Fibroblast of lung (primary cell): ENCODE measurements at regions not wholly inside any gene's neighbourhood (a gene's known extent, or its start where the extent isn't known, plus 50 kb on each side); places are given as distances from the start of the nearest gene placed in this dataset.

Experiments
- DNase-seq, 2 donors: peaks; one replicate each; pipeline versions ENCODE4 v3.0.0 to v3.0.0-alpha.2; 2010; ENCODE audit warnings: low read depth in 2 of 2
- H2AFZ ChIP-seq: 2 replicates; pipeline ENCODE4 v1.5.1; 2012; ENCODE audit warnings: low read length, control low read depth, inconsistent platforms
- H3K27ac ChIP-seq: 2 replicates; pipeline ENCODE4 v1.5.1; 2011; ENCODE audit warnings: low read length, control low read depth; ENCODE audit not compliant: insufficient read depth
- H3K27me3 ChIP-seq: 2 replicates; pipeline ENCODE4 v1.5.1; 2011; ENCODE audit warnings: mild to moderate bottlenecking, low read length; ENCODE audit not compliant: control insufficient read depth, insufficient read depth
- H3K36me3 ChIP-seq: 2 replicates; pipeline ENCODE4 v1.5.1; 2011; ENCODE audit warnings: low read length; ENCODE audit not compliant: control insufficient read depth, insufficient read depth
- H3K4me1 ChIP-seq: 2 replicates; pipeline ENCODE4 v1.5.1; 2011; ENCODE audit warnings: low read length; ENCODE audit not compliant: control insufficient read depth, insufficient read depth; ENCODE audit errors: extremely low read depth
- H3K4me2 ChIP-seq: 2 replicates; pipeline ENCODE4 v1.5.1; 2011; ENCODE audit warnings: low read length, control low read depth; ENCODE audit not compliant: insufficient read depth; ENCODE audit errors: extremely low read depth
- H3K4me3 ChIP-seq, 4 experiments: fragments of 200-600 bp in 1 of 4; sonication (generic) in 1 of 4; replicated peaks in 1 of 4; 2 replicates each; pipeline ENCODE4 v1.5.1; 2011 to 2016; ENCODE audit warnings: low read length in 4 of 4, low read depth in 3 of 4, mild to moderate bottlenecking in 3 of 4, control low read depth in 2 of 4, inconsistent platforms in 1 of 4, mixed read lengths in 1 of 4; ENCODE audit not compliant: insufficient read depth in 1 of 4; ENCODE audit errors: control extremely low read depth in 1 of 4
- H3K79me2 ChIP-seq: 2 replicates; pipeline ENCODE4 v1.5.1; 2012; ENCODE audit warnings: mild to moderate bottlenecking, low read length, inconsistent platforms; ENCODE audit not compliant: control insufficient read depth, insufficient read depth
- H3K9ac ChIP-seq: 2 replicates; pipeline ENCODE4 v1.5.1; 2011; ENCODE audit warnings: mild to moderate bottlenecking, low read length, control low read depth; ENCODE audit not compliant: insufficient read depth
- H3K9me3 ChIP-seq: 2 replicates; pipeline ENCODE4 v1.5.1; 2012; ENCODE audit warnings: low read depth, low read length; ENCODE audit not compliant: control insufficient read depth, insufficient read depth
- H4K20me1 ChIP-seq: 2 replicates; pipeline ENCODE4 v1.5.1; 2011; ENCODE audit warnings: low read length; ENCODE audit not compliant: control insufficient read depth, insufficient read depth; ENCODE audit errors: extremely low read depth
- CTCF ChIP-seq, 2 donors: IDR thresholded peaks in 1 of 2; conservative IDR thresholded peaks in 1 of 2; 1 replicate in 1 of 2; 2 replicates in 1 of 2; pipeline ENCODE4 v1.5.1; 2011 to 2012; ENCODE audit warnings: low read length in 2 of 2, control low read depth in 1 of 2, inconsistent platforms in 1 of 2, low read depth in 1 of 2, mild to moderate bottlenecking in 1 of 2
- EZH2 ChIP-seq: IDR thresholded peaks from 2 replicates; pipeline ENCODE4 v1.5.1; 2012; ENCODE audit warnings: low read length, control low read depth, mild to moderate bottlenecking; ENCODE audit errors: missing control alignments

- H3K36me3 ChIP-seq, result no peaks in the 10 kb centered on the region
- H3K9ac ChIP-seq, result no peak overlapping the region
- H3K79me2 ChIP-seq, result no peaks in the 10 kb centered on the region
- H3K27me3 ChIP-seq, result no peaks in the 10 kb centered on the region
- H3K4me2 ChIP-seq, result no peak overlapping the region
- H3K9me3 ChIP-seq, result no peaks in the 10 kb centered on the region
- no peak overlapping the region for H2AFZ ChIP-seq
- H4K20me1 ChIP-seq, result no peaks in the 10 kb centered on the region
- TF ChIP-seq EZH2 (no peak), CTCF (conservative IDR thresholded peaks at IDR 0.05 in 1 of 2, IDR thresholded peaks at IDR 0.05 in 1 of 2; ENCODE audit: low read depth in 1 of 2, low read length in 2 of 2) (no peak)
- no peak overlapping the region for H3K27ac ChIP-seq
- DNase-seq, result no peak
- no peaks in the 10 kb centered on the region for H3K4me1 ChIP-seq
- no peak overlapping the region for H3K4me3 ChIP-seq
These were observed 354.9 kb downstream of the BARHL2 start for GRCh38 chr1:90362163-90362562.

- no peaks in the 10 kb centered on the region for H3K27me3 ChIP-seq
- H3K79me2 ChIP-seq, result no peaks in the 10 kb centered on the region
- no peaks in the 10 kb centered on the region for H3K9me3 ChIP-seq
- H2AFZ ChIP-seq, result no peak overlapping the region
- H3K27ac ChIP-seq, result no peak overlapping the region
- H4K20me1 ChIP-seq, result no peaks in the 10 kb centered on the region
- no peak for DNase-seq
- H3K4me3 ChIP-seq, result no peak overlapping the region
- no peak overlapping the region for H3K9ac ChIP-seq
- H3K36me3 ChIP-seq, result no peaks in the 10 kb centered on the region
- TF ChIP-seq EZH2, result no peak
- TF ChIP-seq CTCF (conservative IDR thresholded peaks at IDR 0.05 in 1 of 2, IDR thresholded peaks at IDR 0.05 in 1 of 2; ENCODE audit: low read depth in 1 of 2, low read length in 2 of 2), result no peak
- no peaks in the 10 kb centered on the region for H3K4me1 ChIP-seq
- no peak overlapping the region for H3K4me2 ChIP-seq
These were observed 356.1 kb downstream of the BARHL2 start for GRCh38 chr1:90361026-90361425.

- no peaks in the 10 kb centered on the region for H3K79me2 ChIP-seq
- no peak overlapping the region for H2AFZ ChIP-seq
- no peaks in the 10 kb centered on the region for H3K36me3 ChIP-seq
- H3K4me2 ChIP-seq, result no peak overlapping the region
- H3K9ac ChIP-seq, result no peak overlapping the region
- no peak overlapping the region for H3K27ac ChIP-seq
- no peaks in the 10 kb centered on the region for H4K20me1 ChIP-seq
- no peaks in the 10 kb centered on the region for H3K4me1 ChIP-seq
- no peaks in the 10 kb centered on the region for H3K9me3 ChIP-seq
- H3K27me3 ChIP-seq, result no peaks in the 10 kb centered on the region
- DNase-seq, result no peak
- no peak overlapping the region for H3K4me3 ChIP-seq
- TF ChIP-seq EZH2, result no peak
- no peak for TF ChIP-seq CTCF (conservative IDR thresholded peaks at IDR 0.05 in 1 of 2, IDR thresholded peaks at IDR 0.05 in 1 of 2; ENCODE audit: low read depth in 1 of 2, low read length in 2 of 2)
These were observed 357.1 kb downstream of the BARHL2 start for GRCh38 chr1:90359994-90360393.
